Chondrocyte (in vitro differentiated cells): ENCODE measurements at regions not wholly inside any gene's neighbourhood (a gene's known extent, or its start where the extent isn't known, plus 50 kb on each side); places are given as distances from the start of the nearest gene placed in this dataset.

Source experiments
- DNase-seq: peaks from one replicate; pipeline ENCODE4 v3.0.0; 2021; ENCODE audit warnings: mixed read lengths, low spot score
- H3K27ac Mint-ChIP-seq: one replicate; pipeline ENCODE4 v1.8.0; 2021; ENCODE audit warnings: mild to moderate bottlenecking, moderate library complexity, mixed read lengths; ENCODE audit not compliant: unreplicated experiment
- H3K27me3 Mint-ChIP-seq: 2 replicates; pipeline ENCODE4 v1.8.0; 2021; ENCODE audit warnings: low read depth, mixed read lengths
- H3K36me3 Mint-ChIP-seq: 2 replicates; pipeline ENCODE4 v1.8.0; 2021; ENCODE audit warnings: low read depth, mixed read lengths
- H3K4me1 Mint-ChIP-seq: 2 replicates; pipeline ENCODE4 v1.8.0; 2021; ENCODE audit warnings: low read depth, mild to moderate bottlenecking, mixed read lengths
- H3K4me3 Mint-ChIP-seq: one replicate; pipeline ENCODE4 v1.8.0; 2021; ENCODE audit warnings: mild to moderate bottlenecking, moderate library complexity, mixed read lengths; ENCODE audit not compliant: unreplicated experiment
- H3K9me3 Mint-ChIP-seq: 2 replicates; pipeline ENCODE4 v1.8.0; 2021; ENCODE audit warnings: low read depth, mixed read lengths
- CTCF ChIP-seq: fragments of 200-600 bp; sonication (generic); IDR thresholded peaks from 2 replicates; pipeline ENCODE4 v1.5.0; 2021; ENCODE audit warnings: antibody characterized with exemption, mild to moderate bottlenecking, moderate library complexity

GRCh38 chr1:101376121-101377083, 139.6 kb downstream of the S1PR1 start:
- no peak for DNase-seq
- Mint-ChIP-seq H3K4me1 (no peaks in the 10 kb centered on the region), H3K9me3 (peaks cover 12% of the 10 kb centered on the region), H3K27ac (no peak overlapping the region), H3K36me3 (peaks cover 2% of the 10 kb centered on the region), H3K4me3 (no peak overlapping the region), H3K27me3 (no peaks in the 10 kb centered on the region)
- TF ChIP-seq CTCF, result no peak

- Mint-ChIP-seq H3K4me3 (no peak overlapping the region), H3K4me1 (no peaks in the 10 kb centered on the region), H3K27me3 (no peaks in the 10 kb centered on the region), H3K36me3 (peaks cover 2% of the 10 kb centered on the region), H3K9me3 (peaks cover 12% of the 10 kb centered on the region), H3K27ac (no peak overlapping the region)
- DNase-seq, result no peak
- TF ChIP-seq CTCF, result no peak
These were observed 140.4 kb downstream of the S1PR1 start for GRCh38 chr1:101377084-101377835.

- H3K4me3 Mint-ChIP-seq, result no peak overlapping the region
- H3K27me3 Mint-ChIP-seq, result peaks cover 4% of the 10 kb centered on the region
- no peak overlapping the region for H3K27ac Mint-ChIP-seq
- no peaks in the 10 kb centered on the region for H3K36me3 Mint-ChIP-seq
- no peaks in the 10 kb centered on the region for H3K9me3 Mint-ChIP-seq
- no peaks in the 10 kb centered on the region for H3K4me1 Mint-ChIP-seq
- TF ChIP-seq CTCF, result no peak
- no peak for DNase-seq
These were observed 142.2 kb downstream of the S1PR1 start for GRCh38 chr1:101379037-101379436.

- Mint-ChIP-seq H3K36me3 (no peaks in the 10 kb centered on the region), H3K27ac (no peak overlapping the region), H3K4me3 (no peak overlapping the region), H3K27me3 (peaks cover 4% of the 10 kb centered on the region), H3K4me1 (no peaks in the 10 kb centered on the region), H3K9me3 (no peaks in the 10 kb centered on the region)
- TF ChIP-seq CTCF, result no peak
- DNase-seq, result no peak
These were observed 143.1 kb downstream of the S1PR1 start for GRCh38 chr1:101379950-101380349.

- Mint-ChIP-seq H3K27ac (no peak overlapping the region), H3K27me3 (peaks cover 4% of the 10 kb centered on the region), H3K4me1 (no peaks in the 10 kb centered on the region), H3K9me3 (no peaks in the 10 kb centered on the region), H3K4me3 (no peak overlapping the region), H3K36me3 (no peaks in the 10 kb centered on the region)
- DNase-seq, result no peak
- TF ChIP-seq CTCF, result no peak
These were observed 145.3 kb downstream of the S1PR1 start for GRCh38 chr1:101382135-101382534.
